Ishikawa (cell line): ENCODE measurements at regions not wholly inside any gene's neighbourhood (a gene's known extent, or its start where the extent isn't known, plus 50 kb on each side); places are given as distances from the start of the nearest gene placed in this dataset.

Experiments
- CEBPB ChIP-seq: IDR thresholded peaks from 2 replicates; pipeline ENCODE4 v1.6.1; 2012
- CREB1 ChIP-seq: IDR thresholded peaks from 2 replicates; pipeline ENCODE4 v1.6.1; 2012; ENCODE audit warnings: low read depth
- EGR1 ChIP-seq: IDR thresholded peaks from 2 replicates; pipeline ENCODE4 v1.6.1; 2012
- EP300 ChIP-seq: IDR thresholded peaks from 2 replicates; pipeline ENCODE4 v1.6.1; 2012; ENCODE audit warnings: borderline replicate concordance
- FOXM1 ChIP-seq: IDR thresholded peaks from 2 replicates; pipeline ENCODE4 v1.6.1; 2012; ENCODE audit warnings: low read depth, borderline replicate concordance
- MAX ChIP-seq: IDR thresholded peaks from 2 replicates; pipeline ENCODE4 v1.6.1; 2012
- NFIC ChIP-seq: IDR thresholded peaks from 2 replicates; pipeline ENCODE4 v1.6.1; 2012
- RAD21 ChIP-seq: IDR thresholded peaks from 2 replicates; pipeline ENCODE4 v1.6.1; 2012; ENCODE audit warnings: low read depth
- TAF1 ChIP-seq: IDR thresholded peaks from 2 replicates; pipeline ENCODE4 v1.6.1; 2012; ENCODE audit warnings: low read depth, mild to moderate bottlenecking
- TCF12 ChIP-seq: IDR thresholded peaks from 2 replicates; pipeline ENCODE4 v1.6.1; 2012; ENCODE audit warnings: low read depth
- TEAD4 ChIP-seq: IDR thresholded peaks from 2 replicates; pipeline ENCODE4 v1.6.1; 2012
- YY1 ChIP-seq: IDR thresholded peaks from 2 replicates; pipeline ENCODE4 v1.6.1; 2012; ENCODE audit warnings: low read depth
- ZBTB7A ChIP-seq: IDR thresholded peaks from 2 replicates; pipeline ENCODE4 v1.6.1; 2012; ENCODE audit warnings: low read depth
- TF ChIP-seq, protein P1 (sequence below): IDR thresholded peaks from 2 replicates; pipeline ENCODE4 v1.6.1; 2012; ENCODE audit warnings: low read depth, mild to moderate bottlenecking
- TF ChIP-seq, protein P2 (sequence below): IDR thresholded peaks from 2 replicates; pipeline ENCODE4 v1.6.1; 2012

DNA sequence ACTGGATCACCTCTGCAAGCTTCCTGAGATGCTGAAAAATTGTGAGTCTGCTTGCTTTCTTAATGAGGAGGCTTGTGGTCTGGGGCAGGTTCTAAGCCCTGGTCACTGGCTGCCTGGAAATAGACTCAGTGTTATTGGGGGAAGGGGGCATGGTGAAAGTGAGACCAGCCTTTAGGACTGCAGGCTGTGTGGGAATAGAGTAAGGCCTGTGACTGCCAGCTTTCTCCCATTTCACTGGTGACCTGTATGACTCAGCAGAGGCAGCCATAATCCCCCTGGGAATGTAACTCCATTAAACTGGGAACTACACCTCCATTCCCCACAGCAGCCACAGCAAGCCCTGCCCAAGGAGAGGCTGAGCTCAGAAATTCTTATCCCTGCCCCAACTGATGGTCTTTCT lies 55.9 kb upstream of the IL15 start:
- no peak for TF ChIP-seq EGR1
- TF ChIP-seq FOXM1 = no peak
- TF ChIP-seq TEAD4 = no peak
- no peak for TF ChIP-seq MAX
- TF ChIP-seq CEBPB = no peak
- TF ChIP-seq TAF1 = no peak
- TF ChIP-seq EP300 = no peak
- TF ChIP-seq ZBTB7A = no peak
- no peak for TF ChIP-seq NFIC
- TF ChIP-seq, protein P1, sequence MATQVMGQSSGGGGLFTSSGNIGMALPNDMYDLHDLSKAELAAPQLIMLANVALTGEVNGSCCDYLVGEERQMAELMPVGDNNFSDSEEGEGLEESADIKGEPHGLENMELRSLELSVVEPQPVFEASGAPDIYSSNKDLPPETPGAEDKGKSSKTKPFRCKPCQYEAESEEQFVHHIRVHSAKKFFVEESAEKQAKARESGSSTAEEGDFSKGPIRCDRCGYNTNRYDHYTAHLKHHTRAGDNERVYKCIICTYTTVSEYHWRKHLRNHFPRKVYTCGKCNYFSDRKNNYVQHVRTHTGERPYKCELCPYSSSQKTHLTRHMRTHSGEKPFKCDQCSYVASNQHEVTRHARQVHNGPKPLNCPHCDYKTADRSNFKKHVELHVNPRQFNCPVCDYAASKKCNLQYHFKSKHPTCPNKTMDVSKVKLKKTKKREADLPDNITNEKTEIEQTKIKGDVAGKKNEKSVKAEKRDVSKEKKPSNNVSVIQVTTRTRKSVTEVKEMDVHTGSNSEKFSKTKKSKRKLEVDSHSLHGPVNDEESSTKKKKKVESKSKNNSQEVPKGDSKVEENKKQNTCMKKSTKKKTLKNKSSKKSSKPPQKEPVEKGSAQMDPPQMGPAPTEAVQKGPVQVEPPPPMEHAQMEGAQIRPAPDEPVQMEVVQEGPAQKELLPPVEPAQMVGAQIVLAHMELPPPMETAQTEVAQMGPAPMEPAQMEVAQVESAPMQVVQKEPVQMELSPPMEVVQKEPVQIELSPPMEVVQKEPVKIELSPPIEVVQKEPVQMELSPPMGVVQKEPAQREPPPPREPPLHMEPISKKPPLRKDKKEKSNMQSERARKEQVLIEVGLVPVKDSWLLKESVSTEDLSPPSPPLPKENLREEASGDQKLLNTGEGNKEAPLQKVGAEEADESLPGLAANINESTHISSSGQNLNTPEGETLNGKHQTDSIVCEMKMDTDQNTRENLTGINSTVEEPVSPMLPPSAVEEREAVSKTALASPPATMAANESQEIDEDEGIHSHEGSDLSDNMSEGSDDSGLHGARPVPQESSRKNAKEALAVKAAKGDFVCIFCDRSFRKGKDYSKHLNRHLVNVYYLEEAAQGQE = no peak
- TF ChIP-seq, protein P2, sequence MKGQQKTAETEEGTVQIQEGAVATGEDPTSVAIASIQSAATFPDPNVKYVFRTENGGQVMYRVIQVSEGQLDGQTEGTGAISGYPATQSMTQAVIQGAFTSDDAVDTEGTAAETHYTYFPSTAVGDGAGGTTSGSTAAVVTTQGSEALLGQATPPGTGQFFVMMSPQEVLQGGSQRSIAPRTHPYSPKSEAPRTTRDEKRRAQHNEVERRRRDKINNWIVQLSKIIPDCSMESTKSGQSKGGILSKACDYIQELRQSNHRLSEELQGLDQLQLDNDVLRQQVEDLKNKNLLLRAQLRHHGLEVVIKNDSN = no peak
- no peak for TF ChIP-seq RAD21
- TF ChIP-seq TCF12 = no peak
- TF ChIP-seq YY1 = no peak
- no peak for TF ChIP-seq CREB1
